ENCODE measurements at regions not wholly inside any gene's neighbourhood (a gene's known extent, or its start where the extent isn't known, plus 50 kb on each side); places are given as distances from the start of the nearest gene placed in this dataset.

GRCh38 chr5:130815246-130815645 lies 349.8 kb downstream of the HINT1 start:
- Histone ChIP-seq H3K9ac (ENCODE audit: low read depth in 2 of 2, low read length in 2 of 2) (no peak overlapping the region), H3K27me3 (no peaks in the 10 kb centered on the region), H3K27ac (no peak overlapping the region), H3K36me3 (no peaks in the 10 kb centered on the region), H3K4me1 (no peaks in the 10 kb centered on the region), H3K9me3 (no peaks in the 10 kb centered on the region), H3K4me3 (no peak overlapping the region)
- no peak for TF ChIP-seq CTCF (IDR thresholded peaks at IDR 0.05)
- intact Hi-C loops (cut with DNase I), result no loop called here
- no peak for DNase-seq

- Histone ChIP-seq H3K4me3 (no peak overlapping the region), H3K9ac (ENCODE audit: low read depth in 2 of 2, low read length in 2 of 2) (no peak overlapping the region), H3K27me3 (no peaks in the 10 kb centered on the region), H3K4me1 (no peaks in the 10 kb centered on the region), H3K36me3 (no peaks in the 10 kb centered on the region), H3K27ac (no peak overlapping the region), H3K9me3 (no peaks in the 10 kb centered on the region)
- no peak for TF ChIP-seq CTCF (IDR thresholded peaks at IDR 0.05)
- intact Hi-C loops (cut with DNase I), result no loop called here
- DNase-seq, result no peak
Observed at GRCh38 chr5:130808691-130809090, 356.4 kb downstream of the HINT1 start.

- intact Hi-C loops (cut with DNase I), result no loop called here
- H3K36me3 ChIP-seq, result no peaks in the 10 kb centered on the region
- H3K9ac ChIP-seq (ENCODE audit: low read depth in 2 of 2, low read length in 2 of 2), result no peak overlapping the region
- no peak for TF ChIP-seq CTCF (IDR thresholded peaks at IDR 0.05)
- no peaks in the 10 kb centered on the region for H3K27me3 ChIP-seq
- H3K9me3 ChIP-seq, result no peaks in the 10 kb centered on the region
- DNase-seq, result no peak
- H3K27ac ChIP-seq, result no peak overlapping the region
- H3K4me1 ChIP-seq, result no peaks in the 10 kb centered on the region
- no peak overlapping the region for H3K4me3 ChIP-seq
Observed at GRCh38 chr5:130805648-130806047, 359.4 kb downstream of the HINT1 start.

GRCh38 chr5:130805036-130805435 lies 360.0 kb downstream of the HINT1 start:
- DNase-seq, result no peak
- intact Hi-C loops (cut with DNase I), result no loop called here

GRCh38 chr5:130801963-130802362 lies 363.1 kb downstream of the HINT1 start:
- intact Hi-C loops (cut with DNase I), result no loop called here
- DNase-seq, result no peak
- H3K4me3 ChIP-seq, result no peak overlapping the region

More at GRCh38 chr5:130805036-130805435, 360.0 kb downstream of the HINT1 start:
- no peak overlapping the region for H3K9ac ChIP-seq (ENCODE audit: low read depth in 2 of 2, low read length in 2 of 2)
- no peak overlapping the region for H3K27ac ChIP-seq
- no peaks in the 10 kb centered on the region for H3K9me3 ChIP-seq
- H3K27me3 ChIP-seq, result no peaks in the 10 kb centered on the region
- H3K4me1 ChIP-seq, result no peaks in the 10 kb centered on the region
- no peak overlapping the region for H3K4me3 ChIP-seq
- TF ChIP-seq CTCF (IDR thresholded peaks at IDR 0.05), result no peak
- H3K36me3 ChIP-seq, result no peaks in the 10 kb centered on the region

More at GRCh38 chr5:130801963-130802362, 363.1 kb downstream of the HINT1 start:
- Histone ChIP-seq H3K9me3 (no peaks in the 10 kb centered on the region), H3K27ac (no peak overlapping the region), H3K4me1 (no peaks in the 10 kb centered on the region), H3K9ac (ENCODE audit: low read depth in 2 of 2, low read length in 2 of 2) (no peak overlapping the region), H3K36me3 (no peaks in the 10 kb centered on the region), H3K27me3 (no peaks in the 10 kb centered on the region)
- TF ChIP-seq CTCF (IDR thresholded peaks at IDR 0.05), result no peak

Data from colonic mucosa (tissue), 4 donors.